ENCODE measurements at regions not wholly inside any gene's neighbourhood (a gene's known extent, or its start where the extent isn't known, plus 50 kb on each side); places are given as distances from the start of the nearest gene placed in this dataset.

- TF ChIP-seq EP300 (IDR thresholded peaks at IDR 0.05; ENCODE audit: borderline replicate concordance in 1 of 2, low read depth in 1 of 2, low read length in 1 of 2) (0 out of 4 replicates have a peak, but pooled peaks of 1 of the 2 experiments have one; percentile 34), MAX (IDR thresholded peaks at IDR 0.05; ENCODE audit: low read depth) (peak; percentile 89), RCOR1 (IDR thresholded peaks at IDR 0.05; ENCODE audit: low read length) (no peak), TCF12 (IDR thresholded peaks at IDR 0.05) (peak; percentile 73)
Observed at GRCh38 chr13:107370015-107370785, 802.3 kb upstream of the ARGLU1 start (continued).

GRCh38 chr13:107367258-107367657 lies 799.3 kb upstream of the ARGLU1 start:
- peak overlapping the region in 1 of 2 experiments; percentile 60; a peak in 2 of 4 replicates for H3K27ac ChIP-seq (ENCODE audit: low read depth in 2 of 2, low read length in 1 of 2)
- no peak overlapping the region for H3K9ac ChIP-seq
- 0 out of 2 replicates have a peak overlapping the region, but pooled peaks have one; percentile 8 for H3K4me2 ChIP-seq
- TF ChIP-seq TAF1 (IDR thresholded peaks at IDR 0.05; ENCODE audit: borderline replicate concordance, low read depth, low read length) (no peak), RFX5 (IDR thresholded peaks at IDR 0.05; ENCODE audit: low read length) (no peak), TCF12 (IDR thresholded peaks at IDR 0.05) (0 out of 2 replicates have a peak, but pooled peaks have one; percentile 17), RXRA (IDR thresholded peaks at IDR 0.05; ENCODE audit: borderline replicate concordance, low read depth) (no peak), MAX (IDR thresholded peaks at IDR 0.05; ENCODE audit: low read depth) (no peak), FOSL2 (IDR thresholded peaks at IDR 0.05; ENCODE audit: borderline replicate concordance, low read depth) (0 out of 2 replicates have a peak, but pooled peaks have one; percentile 4)
- H3K79me2 ChIP-seq (ENCODE audit: insufficient read depth): peaks cover 14% of the 10 kb centered on the region
- H3F3A ChIP-seq (replicated peaks; ENCODE audit: insufficient read depth): peaks cover 45% of the 10 kb centered on the region
- H3K9me2 ChIP-seq: no peaks in the 10 kb centered on the region
- no peaks in the 10 kb centered on the region for H4K20me1 ChIP-seq (ENCODE audit: insufficient read depth)
- 32% methylated on average over 5 of the region's 8 CpGs for WGBS (ENCODE audit: low lambda C conversion rate)
- H2AFZ ChIP-seq (ENCODE audit: low read depth): 0 out of 2 replicates have a peak overlapping the region, but pooled peaks have one; percentile 10
- CTCF ChIA-PET: no interaction called here
- H3K36me3 ChIP-seq (replicated peaks in 1 of 2; ENCODE audit: control insufficient read depth in 1 of 2, insufficient read depth in 2 of 2, low read length in 1 of 2): no peaks in the 10 kb centered on the region
- no peaks in the 10 kb centered on the region for H3K27me3 ChIP-seq (ENCODE audit: insufficient read depth)
- POLR2A ChIA-PET: no interaction called here
- DNase-seq: no peak
- no peak overlapping the region for H3K4me3 ChIP-seq (ENCODE audit: low read depth in 2 of 2, low read length in 1 of 2)
- H3K4me1 ChIP-seq (ENCODE audit: control insufficient read depth in 1 of 2, insufficient read depth in 2 of 2, low read depth in 1 of 2, low read length in 1 of 2): peaks cover 3 to 31% of the 10 kb centered on the region in 2 experiments; a peak in 2 of 4 replicates
- no peaks in the 10 kb centered on the region for H3K9me3 ChIP-seq

- H3K79me2 ChIP-seq (ENCODE audit: insufficient read depth): peaks cover 5% of the 10 kb centered on the region; the same call in 1 of the 2 replicates
- peaks cover 40% of the 10 kb centered on the region for H3F3A ChIP-seq (replicated peaks; ENCODE audit: insufficient read depth)
- H3K9me3 ChIP-seq: no peaks in the 10 kb centered on the region
- H3K4me2 ChIP-seq: peak overlapping the region; percentile 17; the same call in 1 of the 2 replicates
- H3K27ac ChIP-seq (ENCODE audit: low read depth in 2 of 2, low read length in 1 of 2): peak overlapping the region in 1 of 2 experiments; percentile 35; a peak in 1 of 4 replicates
- DNase-seq: no peak
- H3K9ac ChIP-seq: no peak overlapping the region
- H2AFZ ChIP-seq (ENCODE audit: low read depth): no peak overlapping the region
- no peaks in the 10 kb centered on the region for H4K20me1 ChIP-seq (ENCODE audit: insufficient read depth)
- H3K4me3 ChIP-seq (ENCODE audit: low read depth in 2 of 2, low read length in 1 of 2): no peak overlapping the region
- no peaks in the 10 kb centered on the region for H3K27me3 ChIP-seq (ENCODE audit: insufficient read depth)
- TF ChIP-seq JUND (IDR thresholded peaks at IDR 0.05) (0 out of 2 replicates have a peak, but pooled peaks have one; percentile 39), GABPA (IDR thresholded peaks at IDR 0.05; ENCODE audit: low read depth) (no peak), FOSL2 (IDR thresholded peaks at IDR 0.05; ENCODE audit: borderline replicate concordance, low read depth) (peak; percentile 29; the same call in 1 of the 2 replicates), TCF12 (IDR thresholded peaks at IDR 0.05) (peak; percentile 19; the same call in 1 of the 2 replicates)
- H3K36me3 ChIP-seq (replicated peaks in 1 of 2; ENCODE audit: control insufficient read depth in 1 of 2, insufficient read depth in 2 of 2, low read length in 1 of 2): no peaks in the 10 kb centered on the region
- peaks cover 3 to 28% of the 10 kb centered on the region in 2 experiments; a peak in 2 of 4 replicates for H3K4me1 ChIP-seq (ENCODE audit: control insufficient read depth in 1 of 2, insufficient read depth in 2 of 2, low read depth in 1 of 2, low read length in 1 of 2)
- ChIA-PET CTCF (no interaction called here), POLR2A (no interaction called here)
- H3K9me2 ChIP-seq: no peaks in the 10 kb centered on the region
- 56% methylated on average over 8 of the region's 8 CpGs for WGBS (ENCODE audit: low lambda C conversion rate)
Observed at GRCh38 chr13:107365466-107366215, 797.7 kb upstream of the ARGLU1 start.
